ENCODE measurements at regions not wholly inside any gene's neighbourhood (a gene's known extent, or its start where the extent isn't known, plus 50 kb on each side); places are given as distances from the start of the nearest gene placed in this dataset.
"Not testable (repeated sequence)": the region's sequence is repeated elsewhere in the genome, so short reads cannot be mapped to it uniquely, and the experiment has no call there.

DNA sequence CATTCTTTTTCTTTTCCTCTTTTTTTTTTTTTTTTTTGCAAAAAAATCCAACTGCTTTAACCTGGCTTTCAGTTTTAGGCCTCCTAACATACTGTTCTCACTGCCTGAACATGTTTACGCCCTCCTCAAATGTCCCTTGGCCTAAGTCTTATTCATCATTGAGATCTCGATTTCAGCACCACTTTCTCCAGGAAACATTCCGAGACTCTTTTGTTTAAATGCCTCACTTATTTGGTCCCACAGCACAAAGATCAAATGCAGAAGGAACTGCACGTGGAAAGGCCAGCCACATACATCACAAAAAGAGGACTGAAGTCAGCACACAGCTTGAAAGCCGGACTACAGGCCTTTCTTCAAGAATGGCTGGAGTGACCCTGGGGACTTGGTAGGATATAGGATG, 79.2 kb upstream of the POMP start:
- Histone ChIP-seq H3K27ac (ENCODE audit: low read depth in 1 of 3, low read length in 2 of 3) (no peak overlapping the region), H3K4me1 (ENCODE audit: control insufficient read depth in 3 of 3, insufficient read depth in 2 of 3, low read depth in 1 of 3, low read length in 2 of 3) (peaks cover 0 to 23% (median 4%) of the 10 kb centered on the region in 3 donors), H3K4me3 (ENCODE audit: low read depth in 1 of 3, low read length in 3 of 3) (no peak overlapping the region), H3K36me3 (ENCODE audit: control insufficient read depth in 3 of 3, insufficient read depth in 2 of 3, low read depth in 1 of 3, low read length in 3 of 3) (no peaks in the 10 kb centered on the region), H3K27me3 (ENCODE audit: control insufficient read depth in 3 of 3, insufficient read depth in 3 of 3, low read length in 3 of 3) (no peaks in the 10 kb centered on the region), H3K9me3 (ENCODE audit: control insufficient read depth in 2 of 2, insufficient read depth in 1 of 2, low read depth in 1 of 2, low read length in 1 of 2) (no peaks in the 10 kb centered on the region)
- FAIRE-seq (no peak), DNase-seq (no peak)
- 79 to 86% (median 83%) methylated on average over 5 of the region's 5 CpGs for WGBS, 3 donors

DNA sequence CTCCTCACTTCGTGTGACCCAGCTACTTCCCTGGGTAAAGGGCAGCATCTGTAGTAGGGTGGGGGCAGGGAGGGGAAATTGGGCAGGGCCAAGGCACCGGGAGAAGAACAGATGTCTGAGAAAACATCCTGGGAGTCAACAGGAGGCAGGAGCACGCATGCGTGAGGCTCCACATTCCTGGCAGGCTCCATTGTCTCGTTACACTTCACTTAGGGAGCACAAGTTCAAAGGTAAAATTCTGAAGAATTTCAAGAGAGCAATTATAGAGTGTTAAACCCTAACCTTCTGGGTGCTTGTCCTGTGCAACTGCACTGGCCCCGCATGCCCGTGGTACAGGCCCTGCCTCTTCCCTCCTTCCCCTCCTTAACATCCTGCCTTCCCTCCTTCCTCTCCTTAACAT, 79.6 kb upstream of the POMP start:
- H3K4me3 ChIP-seq (ENCODE audit: low read depth in 1 of 3, low read length in 3 of 3) = no peak overlapping the region
- no peak for FAIRE-seq
- WGBS, 3 donors = 51 to 65% (median 61%) methylated on average over 7 of the region's 7 CpGs

DNA sequence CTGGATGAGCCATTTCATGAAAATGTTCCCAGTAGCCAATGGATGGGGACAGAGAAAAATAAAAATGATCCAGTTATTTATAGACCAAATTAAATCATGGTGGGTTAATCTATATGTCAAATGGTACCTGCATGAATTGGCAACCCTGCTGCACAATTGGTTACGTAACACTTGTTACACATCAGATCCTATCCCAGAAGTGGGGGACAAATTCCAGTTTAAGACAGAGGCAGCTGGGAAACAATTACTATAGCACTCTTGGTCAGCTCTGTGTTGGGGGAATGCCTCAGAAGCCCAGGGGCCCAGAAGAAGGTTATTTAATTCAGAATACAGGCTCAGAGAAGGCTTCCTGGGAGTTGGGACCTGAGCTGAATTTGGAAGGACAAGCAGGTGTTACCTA, 81.1 kb upstream of the FLT1 start:
- FAIRE-seq (no peak), DNase-seq (peak; percentile 33 to 52)
- no peak overlapping the region for H3K27ac ChIP-seq (ENCODE audit: low read depth in 1 of 3, low read length in 2 of 3)
- no peaks in the 10 kb centered on the region for H3K27me3 ChIP-seq (ENCODE audit: control insufficient read depth in 3 of 3, insufficient read depth in 3 of 3, low read length in 3 of 3)
- H3K36me3 ChIP-seq (ENCODE audit: control insufficient read depth in 3 of 3, insufficient read depth in 2 of 3, low read depth in 1 of 3, low read length in 3 of 3) = no peaks in the 10 kb centered on the region
- 50 to 81% (median 50%) methylated on average over 1 of the region's 1 CpG for WGBS, 3 donors
- H3K9me3 ChIP-seq (ENCODE audit: control insufficient read depth in 2 of 2, insufficient read depth in 1 of 2, low read depth in 1 of 2, low read length in 1 of 2) = peaks cover 0 to 6% of the 10 kb centered on the region in 2 donors
- H3K4me3 ChIP-seq (ENCODE audit: low read depth in 1 of 3, low read length in 3 of 3) = no peak overlapping the region
- peaks cover 0 to 14% (median 4%) of the 10 kb centered on the region in 3 donors for H3K4me1 ChIP-seq (ENCODE audit: control insufficient read depth in 3 of 3, insufficient read depth in 2 of 3, low read depth in 1 of 3, low read length in 2 of 3)

More for the DNA sequence above, 79.6 kb upstream of the POMP start:
- Histone ChIP-seq H3K27ac (ENCODE audit: low read depth in 1 of 3, low read length in 2 of 3) (no peak overlapping the region), H3K4me1 (ENCODE audit: control insufficient read depth in 3 of 3, insufficient read depth in 2 of 3, low read depth in 1 of 3, low read length in 2 of 3) (peaks cover 0 to 23% (median 4%) of the 10 kb centered on the region in 3 donors), H3K9me3 (ENCODE audit: control insufficient read depth in 2 of 2, insufficient read depth in 1 of 2, low read depth in 1 of 2, low read length in 1 of 2) (peaks cover 0 to 3% of the 10 kb centered on the region in 2 donors), H3K27me3 (ENCODE audit: control insufficient read depth in 3 of 3, insufficient read depth in 3 of 3, low read length in 3 of 3) (no peaks in the 10 kb centered on the region), H3K36me3 (ENCODE audit: control insufficient read depth in 3 of 3, insufficient read depth in 2 of 3, low read depth in 1 of 3, low read length in 3 of 3) (no peaks in the 10 kb centered on the region)
- no peak for DNase-seq

DNA sequence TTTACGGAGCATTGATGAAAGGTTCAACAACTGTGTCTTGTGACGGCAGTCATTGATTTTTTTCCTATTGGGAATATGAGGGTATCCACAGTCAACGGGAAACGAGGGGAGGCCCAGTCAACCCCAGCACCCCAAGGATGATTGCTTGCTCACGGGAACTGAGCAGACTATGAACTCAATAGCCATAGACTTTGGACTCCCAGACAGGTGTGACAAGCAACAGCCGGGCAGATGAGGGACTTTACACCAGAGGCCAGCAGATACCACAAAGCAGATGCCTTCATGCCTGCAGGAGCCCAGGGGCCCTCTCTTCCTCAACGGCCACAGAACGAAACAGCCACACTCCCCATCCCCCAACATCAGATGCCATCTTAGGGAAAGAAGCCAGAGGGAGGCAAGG, 80.3 kb upstream of the FLT1 start:
- Histone ChIP-seq H3K4me1 (ENCODE audit: control insufficient read depth in 3 of 3, insufficient read depth in 2 of 3, low read depth in 1 of 3, low read length in 2 of 3) (peaks cover 0 to 17% (median 4%) of the 10 kb centered on the region in 3 donors), H3K9me3 (ENCODE audit: control insufficient read depth in 2 of 2, insufficient read depth in 1 of 2, low read depth in 1 of 2, low read length in 1 of 2) (peaks cover 0 to 6% of the 10 kb centered on the region in 2 donors), H3K4me3 (ENCODE audit: low read depth in 1 of 3, low read length in 3 of 3) (no peak overlapping the region), H3K27me3 (ENCODE audit: control insufficient read depth in 3 of 3, insufficient read depth in 3 of 3, low read length in 3 of 3) (no peaks in the 10 kb centered on the region), H3K36me3 (ENCODE audit: control insufficient read depth in 3 of 3, insufficient read depth in 2 of 3, low read depth in 1 of 3, low read length in 3 of 3) (no peaks in the 10 kb centered on the region), H3K27ac (ENCODE audit: low read depth in 1 of 3, low read length in 2 of 3) (peak overlapping the region in 2 of 3 donors; percentile 49 to 51)
- DNase-seq (peak; percentile 78 to 81), FAIRE-seq (no peak)
- WGBS, 3 donors = 29 to 58% (median 50%) methylated on average over 8 of the region's 8 CpGs

DNA sequence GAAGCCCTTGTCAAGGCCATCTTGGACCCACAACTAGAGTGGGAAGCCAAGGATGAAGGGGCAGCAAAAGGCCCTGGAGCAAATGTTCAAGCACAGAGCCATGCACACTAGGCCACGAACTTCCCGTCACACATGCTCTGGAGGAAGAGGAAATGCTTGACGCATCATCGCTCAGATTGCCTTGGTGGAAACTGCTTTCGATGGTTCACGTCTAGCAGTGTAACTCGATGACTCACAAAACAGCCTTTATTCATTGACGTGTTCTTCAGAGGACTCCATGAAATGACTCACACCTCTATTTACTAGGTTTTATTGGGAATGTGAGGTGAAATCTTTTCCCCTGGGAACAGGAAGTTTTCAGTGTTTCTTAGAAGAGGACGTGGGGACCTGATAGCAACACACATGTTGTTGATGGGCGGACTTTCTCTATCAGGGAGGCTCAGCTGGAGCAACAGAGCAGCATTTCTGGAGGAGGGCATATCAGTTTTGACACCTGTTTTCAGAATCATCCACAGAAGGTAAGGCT, 79.8 kb upstream of the FLT1 start:
- no peak overlapping the region for H3K4me3 ChIP-seq (ENCODE audit: low read depth in 1 of 3, low read length in 3 of 3)
- H3K9me3 ChIP-seq (ENCODE audit: control insufficient read depth in 2 of 2, insufficient read depth in 1 of 2, low read depth in 1 of 2, low read length in 1 of 2) = peaks cover 0 to 6% of the 10 kb centered on the region in 2 donors
- peaks cover 0 to 13% (median 4%) of the 10 kb centered on the region in 3 donors for H3K4me1 ChIP-seq (ENCODE audit: control insufficient read depth in 3 of 3, insufficient read depth in 2 of 3, low read depth in 1 of 3, low read length in 2 of 3)
- H3K27me3 ChIP-seq (ENCODE audit: control insufficient read depth in 3 of 3, insufficient read depth in 3 of 3, low read length in 3 of 3) = no peaks in the 10 kb centered on the region
- no peak for FAIRE-seq
- DNase-seq = peak; percentile 47 to 81
- WGBS, 3 donors = 28 to 42% (median 38%) methylated on average over 10 of the region's 10 CpGs
- peak overlapping the region in 2 of 3 donors; percentile 49 to 84 for H3K27ac ChIP-seq (ENCODE audit: low read depth in 1 of 3, low read length in 2 of 3)
- no peaks in the 10 kb centered on the region for H3K36me3 ChIP-seq (ENCODE audit: control insufficient read depth in 3 of 3, insufficient read depth in 2 of 3, low read depth in 1 of 3, low read length in 3 of 3)

DNA sequence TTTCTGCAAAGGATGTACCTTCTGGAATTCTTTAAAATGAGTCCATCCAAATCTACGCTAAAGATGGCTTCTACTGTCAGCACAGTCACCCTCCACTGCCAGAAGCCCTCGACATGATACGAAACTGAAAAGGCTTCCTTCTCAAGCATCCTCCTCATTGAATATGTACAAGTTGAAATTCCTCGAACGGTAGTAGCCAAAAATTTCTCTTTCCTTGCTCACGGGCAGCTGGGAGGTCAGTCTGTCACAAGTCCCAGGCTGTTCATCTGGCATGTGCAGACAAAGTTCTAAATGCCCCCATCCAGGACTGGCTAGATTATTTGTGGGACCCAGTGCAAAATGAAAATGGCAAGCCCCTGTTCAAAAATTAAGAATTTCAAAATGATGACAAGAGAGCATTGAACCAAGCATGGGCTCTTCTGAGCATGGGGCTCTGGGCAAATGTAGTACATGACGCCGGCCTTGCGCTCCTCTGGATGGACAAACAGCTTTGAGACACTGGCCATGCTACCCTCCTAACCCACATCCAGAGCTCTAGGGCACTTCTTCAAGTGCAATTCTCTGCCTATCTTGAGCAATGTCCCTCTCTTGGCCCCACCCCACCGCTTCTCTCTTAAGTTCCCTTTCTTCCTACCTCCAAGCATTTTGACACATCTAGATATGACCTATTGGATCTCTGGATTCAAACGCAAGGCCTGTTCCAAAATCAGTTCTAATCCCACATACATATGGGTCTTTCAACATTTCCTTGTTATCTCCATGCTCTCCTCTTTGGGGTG, 78.9 kb upstream of the FLT1 start:
- 90 to 92% (median 91%) methylated on average over 11 of the region's 11 CpGs for WGBS, 3 donors
- FAIRE-seq = no peak
- peak overlapping the region in 1 of 3 donors; percentile 84 for H3K27ac ChIP-seq (ENCODE audit: low read depth in 1 of 3, low read length in 2 of 3)

DNA sequence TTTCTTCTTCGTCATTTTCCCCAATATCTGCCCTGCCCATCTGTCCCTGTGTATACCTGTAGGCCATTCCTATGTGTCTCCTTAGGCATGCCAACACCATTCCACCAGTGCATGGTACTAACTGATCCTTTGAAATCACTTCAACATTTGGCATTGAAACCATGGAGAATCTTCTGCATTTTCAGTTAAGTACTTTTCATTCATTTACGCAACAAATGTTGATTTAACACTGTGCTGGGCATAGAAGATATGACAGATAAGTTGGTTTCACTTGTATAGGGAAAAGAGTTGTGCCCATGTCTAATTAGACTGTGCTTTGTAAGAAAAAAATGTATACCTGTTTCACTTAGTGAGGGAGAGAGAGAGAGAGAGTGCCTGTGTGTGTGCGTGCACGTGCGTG, 77.9 kb upstream of the FLT1 start:
- H3K4me1 ChIP-seq (ENCODE audit: control insufficient read depth in 3 of 3, insufficient read depth in 2 of 3, low read depth in 1 of 3, low read length in 2 of 3) = peaks cover 0 to 10% (median 4%) of the 10 kb centered on the region in 3 donors
- DNase-seq = no peak
- no peak for FAIRE-seq
- 87 to 97% (median 95%) methylated on average over 5 of the region's 5 CpGs for WGBS, 3 donors
- no peak overlapping the region for H3K27ac ChIP-seq (ENCODE audit: low read depth in 1 of 3, low read length in 2 of 3)
- H3K27me3 ChIP-seq (ENCODE audit: control insufficient read depth in 3 of 3, insufficient read depth in 3 of 3, low read length in 3 of 3) = no peaks in the 10 kb centered on the region
- no peaks in the 10 kb centered on the region for H3K36me3 ChIP-seq (ENCODE audit: control insufficient read depth in 3 of 3, insufficient read depth in 2 of 3, low read depth in 1 of 3, low read length in 3 of 3)
- H3K9me3 ChIP-seq (ENCODE audit: control insufficient read depth in 2 of 2, insufficient read depth in 1 of 2, low read depth in 1 of 2, low read length in 1 of 2) = peaks cover 0 to 6% of the 10 kb centered on the region in 2 donors
- no peak overlapping the region for H3K4me3 ChIP-seq (ENCODE audit: low read depth in 1 of 3, low read length in 3 of 3)

More for the DNA sequence above, 78.9 kb upstream of the FLT1 start:
- DNase-seq = no peak
- Histone ChIP-seq H3K4me1 (ENCODE audit: control insufficient read depth in 3 of 3, insufficient read depth in 2 of 3, low read depth in 1 of 3, low read length in 2 of 3) (peaks cover 0 to 10% (median 4%) of the 10 kb centered on the region in 3 donors), H3K4me3 (ENCODE audit: low read depth in 1 of 3, low read length in 3 of 3) (no peak overlapping the region), H3K27me3 (ENCODE audit: control insufficient read depth in 3 of 3, insufficient read depth in 3 of 3, low read length in 3 of 3) (no peaks in the 10 kb centered on the region), H3K9me3 (ENCODE audit: control insufficient read depth in 2 of 2, insufficient read depth in 1 of 2, low read depth in 1 of 2, low read length in 1 of 2) (peaks cover 0 to 6% of the 10 kb centered on the region in 2 donors), H3K36me3 (ENCODE audit: control insufficient read depth in 3 of 3, insufficient read depth in 2 of 3, low read depth in 1 of 3, low read length in 3 of 3) (no peaks in the 10 kb centered on the region)

DNA sequence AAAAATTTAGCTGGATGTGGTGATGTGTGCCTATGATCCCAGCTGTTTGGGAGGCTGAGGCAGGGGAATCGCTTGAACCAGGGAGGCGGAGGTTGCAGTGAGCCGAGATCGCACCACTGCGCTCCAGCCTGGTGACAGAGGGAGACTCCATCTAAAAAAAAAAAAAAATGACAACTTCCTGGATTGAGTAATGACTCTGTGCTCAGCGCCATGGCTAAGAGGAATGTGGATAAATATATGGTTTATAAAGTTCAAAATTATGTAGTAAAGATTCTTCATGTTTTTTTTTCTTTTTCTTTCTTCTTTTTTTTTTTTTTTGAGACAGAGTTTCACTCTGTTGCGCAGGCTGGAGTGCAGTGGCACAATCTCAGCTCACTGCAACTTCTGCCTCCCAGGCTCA, 75.4 kb upstream of the FLT1 start:
- not testable (repeated sequence) for H3K27me3 ChIP-seq (ENCODE audit: control insufficient read depth in 3 of 3, insufficient read depth in 3 of 3, low read length in 3 of 3); H3K27ac ChIP-seq (ENCODE audit: low read depth in 1 of 3, low read length in 2 of 3); H3K4me3 ChIP-seq (ENCODE audit: low read depth in 1 of 3, low read length in 3 of 3); DNase-seq; FAIRE-seq; H3K9me3 ChIP-seq (ENCODE audit: control insufficient read depth in 2 of 2, insufficient read depth in 1 of 2, low read depth in 1 of 2, low read length in 1 of 2); H3K36me3 ChIP-seq (ENCODE audit: control insufficient read depth in 3 of 3, insufficient read depth in 2 of 3, low read depth in 1 of 3, low read length in 3 of 3); H3K4me1 ChIP-seq (ENCODE audit: control insufficient read depth in 3 of 3, insufficient read depth in 2 of 3, low read depth in 1 of 3, low read length in 2 of 3)
- WGBS, 3 donors = 86 to 87% (median 86%) methylated on average over 7 of the region's 7 CpGs

All from small intestine (tissue), 7 donors.